ENCODE measurements at regions not wholly inside any gene's neighbourhood (a gene's known extent, or its start where the extent isn't known, plus 50 kb on each side); places are given as distances from the start of the nearest gene placed in this dataset.

- H2AFZ ChIP-seq (ENCODE audit: low read length): no peak overlapping the region
- no peak overlapping the region for H3K27ac ChIP-seq (ENCODE audit: insufficient read depth, low read length)
- no peak for TF ChIP-seq EZH2 (IDR thresholded peaks at IDR 0.05; ENCODE audit: low read length, missing control alignments)
- TF ChIP-seq CTCF (conservative IDR thresholded peaks at IDR 0.05 in 1 of 2, IDR thresholded peaks at IDR 0.05 in 1 of 2; ENCODE audit: low read depth in 1 of 2, low read length in 2 of 2): no peak
- H3K9ac ChIP-seq (ENCODE audit: insufficient read depth, low read length): no peak overlapping the region
- DNase-seq (ENCODE audit: low read depth in 2 of 2): no peak
- no peak overlapping the region for H3K4me3 ChIP-seq (replicated peaks in 1 of 4; ENCODE audit: control extremely low read depth in 1 of 4, insufficient read depth in 1 of 4, low read depth in 3 of 4, low read length in 4 of 4)
- H3K9me3 ChIP-seq (ENCODE audit: control insufficient read depth, insufficient read depth, low read depth, low read length): no peaks in the 10 kb centered on the region
- H3K4me2 ChIP-seq (ENCODE audit: extremely low read depth, insufficient read depth, low read length): no peak overlapping the region
- no peaks in the 10 kb centered on the region for H4K20me1 ChIP-seq (ENCODE audit: control insufficient read depth, extremely low read depth, insufficient read depth, low read length)
- no peaks in the 10 kb centered on the region for H3K4me1 ChIP-seq (ENCODE audit: control insufficient read depth, extremely low read depth, insufficient read depth, low read length)
- H3K79me2 ChIP-seq (ENCODE audit: control insufficient read depth, insufficient read depth, low read length): no peaks in the 10 kb centered on the region
- no peaks in the 10 kb centered on the region for H3K27me3 ChIP-seq (ENCODE audit: control insufficient read depth, insufficient read depth, low read length)
- H3K36me3 ChIP-seq (ENCODE audit: control insufficient read depth, insufficient read depth, low read length): no peaks in the 10 kb centered on the region
These were observed 1361.2 kb downstream of the XPNPEP1 start for GRCh38 chr10:108562105-108562504.

DNA sequence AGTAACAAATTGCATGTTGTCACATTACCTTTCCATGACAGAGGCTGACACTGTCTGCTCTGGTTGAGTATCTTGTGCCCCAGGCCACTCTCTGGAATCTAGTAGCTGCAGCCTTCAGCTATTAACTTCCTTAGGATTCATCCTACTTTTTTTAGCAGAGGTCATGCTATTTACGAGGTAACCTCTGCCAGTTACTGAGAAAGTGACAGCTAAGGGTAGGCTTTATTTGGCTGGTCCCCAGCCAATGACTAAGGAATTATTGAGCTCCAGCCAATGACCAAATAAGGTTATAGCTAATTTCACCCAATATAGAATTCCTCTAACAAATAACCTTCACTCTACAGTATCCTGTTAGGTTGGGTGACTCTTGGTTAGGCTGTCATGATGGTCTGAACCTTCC, 1361.7 kb downstream of the XPNPEP1 start:
- Histone ChIP-seq H3K9me3 (ENCODE audit: control insufficient read depth, insufficient read depth, low read depth, low read length) (no peaks in the 10 kb centered on the region), H3K4me3 (replicated peaks in 1 of 4; ENCODE audit: control extremely low read depth in 1 of 4, insufficient read depth in 1 of 4, low read depth in 3 of 4, low read length in 4 of 4) (no peak overlapping the region), H3K4me2 (ENCODE audit: extremely low read depth, insufficient read depth, low read length) (peak overlapping the region; percentile 13), H2AFZ (ENCODE audit: low read length) (no peak overlapping the region), H3K4me1 (ENCODE audit: control insufficient read depth, extremely low read depth, insufficient read depth, low read length) (no peaks in the 10 kb centered on the region), H3K79me2 (ENCODE audit: control insufficient read depth, insufficient read depth, low read length) (no peaks in the 10 kb centered on the region), H4K20me1 (ENCODE audit: control insufficient read depth, extremely low read depth, insufficient read depth, low read length) (no peaks in the 10 kb centered on the region), H3K36me3 (ENCODE audit: control insufficient read depth, insufficient read depth, low read length) (no peaks in the 10 kb centered on the region), H3K27ac (ENCODE audit: insufficient read depth, low read length) (no peak overlapping the region), H3K9ac (ENCODE audit: insufficient read depth, low read length) (no peak overlapping the region), H3K27me3 (ENCODE audit: control insufficient read depth, insufficient read depth, low read length) (no peaks in the 10 kb centered on the region)
- peak; percentile 35 to 64 for DNase-seq (ENCODE audit: low read depth in 2 of 2)
- TF ChIP-seq CTCF (conservative IDR thresholded peaks at IDR 0.05 in 1 of 2, IDR thresholded peaks at IDR 0.05 in 1 of 2; ENCODE audit: low read depth in 1 of 2, low read length in 2 of 2) (no peak), EZH2 (IDR thresholded peaks at IDR 0.05; ENCODE audit: low read length, missing control alignments) (no peak)

- H4K20me1 ChIP-seq (ENCODE audit: control insufficient read depth, extremely low read depth, insufficient read depth, low read length): no peaks in the 10 kb centered on the region
- no peak overlapping the region for H3K9ac ChIP-seq (ENCODE audit: insufficient read depth, low read length)
- H3K4me2 ChIP-seq (ENCODE audit: extremely low read depth, insufficient read depth, low read length): no peak overlapping the region
- no peak for TF ChIP-seq CTCF (conservative IDR thresholded peaks at IDR 0.05 in 1 of 2, IDR thresholded peaks at IDR 0.05 in 1 of 2; ENCODE audit: low read depth in 1 of 2, low read length in 2 of 2)
- TF ChIP-seq EZH2 (IDR thresholded peaks at IDR 0.05; ENCODE audit: low read length, missing control alignments): no peak
- no peaks in the 10 kb centered on the region for H3K4me1 ChIP-seq (ENCODE audit: control insufficient read depth, extremely low read depth, insufficient read depth, low read length)
- H2AFZ ChIP-seq (ENCODE audit: low read length): no peak overlapping the region
- no peak overlapping the region for H3K4me3 ChIP-seq (replicated peaks in 1 of 4; ENCODE audit: control extremely low read depth in 1 of 4, insufficient read depth in 1 of 4, low read depth in 3 of 4, low read length in 4 of 4)
- no peak overlapping the region for H3K27ac ChIP-seq (ENCODE audit: insufficient read depth, low read length)
- no peaks in the 10 kb centered on the region for H3K36me3 ChIP-seq (ENCODE audit: control insufficient read depth, insufficient read depth, low read length)
- H3K79me2 ChIP-seq (ENCODE audit: control insufficient read depth, insufficient read depth, low read length): no peaks in the 10 kb centered on the region
- H3K9me3 ChIP-seq (ENCODE audit: control insufficient read depth, insufficient read depth, low read depth, low read length): no peaks in the 10 kb centered on the region
- DNase-seq (ENCODE audit: low read depth in 2 of 2): no peak
- H3K27me3 ChIP-seq (ENCODE audit: control insufficient read depth, insufficient read depth, low read length): no peaks in the 10 kb centered on the region
These were observed 1362.8 kb downstream of the XPNPEP1 start for GRCh38 chr10:108560488-108560887.

All from fibroblast of lung (primary cell).